Testis (tissue), 2 donors: ENCODE measurements at regions not wholly inside any gene's neighbourhood (a gene's known extent, or its start where the extent isn't known, plus 50 kb on each side); places are given as distances from the start of the nearest gene placed in this dataset.

Experiments used
- CTCF ChIP-seq, 3 experiments: fragments of 450-650 bp in 2 of 3; fragments of 200-600 bp in 1 of 3; sonication (generic) in 1 of 3; IDR thresholded peaks; one replicate each; pipeline ENCODE4 v1.5.1; 2016 to 2019; ENCODE audit warnings: antibody characterized with exemption in 3 of 3, mild to moderate bottlenecking in 2 of 3, moderate library complexity in 1 of 3
- POLR2A ChIP-seq: fragments of 450-650 bp; IDR thresholded peaks from one replicate; pipeline ENCODE4 v1.6.1; 2017; ENCODE audit warnings: antibody characterized with exemption, mild to moderate bottlenecking, moderate library complexity

- TF ChIP-seq CTCF (IDR thresholded peaks at IDR 0.05) (no peak), POLR2A (no peak)
Measured at GRCh38 chr14:44142006-44142405, 365.1 kb downstream of the FSCB start.
